ENCODE measurements at regions not wholly inside any gene's neighbourhood (a gene's known extent, or its start where the extent isn't known, plus 50 kb on each side); places are given as distances from the start of the nearest gene placed in this dataset.

DNA sequence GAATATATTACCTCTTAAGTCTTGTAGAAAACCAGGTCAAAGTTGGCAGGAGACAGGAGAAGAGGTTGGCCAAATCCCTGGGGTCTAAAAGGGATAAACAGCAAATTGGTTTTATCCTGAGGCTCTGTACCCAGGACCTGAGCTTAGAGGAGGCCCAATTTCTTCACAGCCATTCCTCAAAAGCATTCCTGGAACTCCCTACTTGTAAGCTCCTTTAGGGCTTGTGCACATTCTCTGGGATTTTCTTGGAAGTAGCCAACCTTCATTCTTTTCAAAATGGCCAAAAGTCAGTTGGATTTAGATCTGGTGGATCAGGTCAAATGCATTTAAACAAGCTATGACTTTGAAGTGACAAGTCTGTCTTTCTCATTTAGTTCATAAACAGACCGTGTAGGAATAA is 152.1 kb upstream of the PLXNC1 start:
- TF ChIP-seq, protein P1, sequence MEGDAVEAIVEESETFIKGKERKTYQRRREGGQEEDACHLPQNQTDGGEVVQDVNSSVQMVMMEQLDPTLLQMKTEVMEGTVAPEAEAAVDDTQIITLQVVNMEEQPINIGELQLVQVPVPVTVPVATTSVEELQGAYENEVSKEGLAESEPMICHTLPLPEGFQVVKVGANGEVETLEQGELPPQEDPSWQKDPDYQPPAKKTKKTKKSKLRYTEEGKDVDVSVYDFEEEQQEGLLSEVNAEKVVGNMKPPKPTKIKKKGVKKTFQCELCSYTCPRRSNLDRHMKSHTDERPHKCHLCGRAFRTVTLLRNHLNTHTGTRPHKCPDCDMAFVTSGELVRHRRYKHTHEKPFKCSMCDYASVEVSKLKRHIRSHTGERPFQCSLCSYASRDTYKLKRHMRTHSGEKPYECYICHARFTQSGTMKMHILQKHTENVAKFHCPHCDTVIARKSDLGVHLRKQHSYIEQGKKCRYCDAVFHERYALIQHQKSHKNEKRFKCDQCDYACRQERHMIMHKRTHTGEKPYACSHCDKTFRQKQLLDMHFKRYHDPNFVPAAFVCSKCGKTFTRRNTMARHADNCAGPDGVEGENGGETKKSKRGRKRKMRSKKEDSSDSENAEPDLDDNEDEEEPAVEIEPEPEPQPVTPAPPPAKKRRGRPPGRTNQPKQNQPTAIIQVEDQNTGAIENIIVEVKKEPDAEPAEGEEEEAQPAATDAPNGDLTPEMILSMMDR (IDR thresholded peaks at IDR 0.05) = no peak
- TF ChIP-seq POLR2A (IDR thresholded peaks at IDR 0.05) = no peak
